ENCODE measurements at regions not wholly inside any gene's neighbourhood (a gene's known extent, or its start where the extent isn't known, plus 50 kb on each side); places are given as distances from the start of the nearest gene placed in this dataset.

GRCh38 chr15:91694831-91695210 is 158.7 kb upstream of the SLCO3A1 start:
- no peaks in the 10 kb centered on the region for H4K20me1 ChIP-seq (ENCODE audit: control insufficient read depth, extremely low read depth, insufficient read depth, low read length)
- H2AFZ ChIP-seq (ENCODE audit: low read length) = no peak overlapping the region
- H3K9ac ChIP-seq (ENCODE audit: insufficient read depth, low read length) = no peak overlapping the region
- H3K4me3 ChIP-seq (replicated peaks in 1 of 4; ENCODE audit: control extremely low read depth in 1 of 4, insufficient read depth in 1 of 4, low read depth in 3 of 4, low read length in 4 of 4) = peak overlapping the region; percentile 3 to 54 (median 22)
- H3K4me2 ChIP-seq (ENCODE audit: extremely low read depth, insufficient read depth, low read length) = peak overlapping the region; percentile 38
- H3K27me3 ChIP-seq (ENCODE audit: control insufficient read depth, insufficient read depth, low read length) = no peaks in the 10 kb centered on the region
- no peaks in the 10 kb centered on the region for H3K36me3 ChIP-seq (ENCODE audit: control insufficient read depth, insufficient read depth, low read length)
- no peaks in the 10 kb centered on the region for H3K9me3 ChIP-seq (ENCODE audit: control insufficient read depth, insufficient read depth, low read depth, low read length)
- no peak for TF ChIP-seq EZH2 (IDR thresholded peaks at IDR 0.05; ENCODE audit: low read length, missing control alignments)
- TF ChIP-seq CTCF (conservative IDR thresholded peaks at IDR 0.05 in 1 of 2, IDR thresholded peaks at IDR 0.05 in 1 of 2; ENCODE audit: low read depth in 1 of 2, low read length in 2 of 2) = no peak
- no peaks in the 10 kb centered on the region for H3K4me1 ChIP-seq (ENCODE audit: control insufficient read depth, extremely low read depth, insufficient read depth, low read length)
- peak overlapping the region; percentile 67 for H3K27ac ChIP-seq (ENCODE audit: insufficient read depth, low read length)
- H3K79me2 ChIP-seq (ENCODE audit: control insufficient read depth, insufficient read depth, low read length) = no peaks in the 10 kb centered on the region
- DNase-seq (ENCODE audit: low read depth in 2 of 2) = peak; percentile 61 to 80

- H3K36me3 ChIP-seq (ENCODE audit: control insufficient read depth, insufficient read depth, low read length) = no peaks in the 10 kb centered on the region
- no peak overlapping the region for H3K27ac ChIP-seq (ENCODE audit: insufficient read depth, low read length)
- H3K9me3 ChIP-seq (ENCODE audit: control insufficient read depth, insufficient read depth, low read depth, low read length) = no peaks in the 10 kb centered on the region
- H3K4me2 ChIP-seq (ENCODE audit: extremely low read depth, insufficient read depth, low read length) = no peak overlapping the region
- H3K4me1 ChIP-seq (ENCODE audit: control insufficient read depth, extremely low read depth, insufficient read depth, low read length) = no peaks in the 10 kb centered on the region
- H4K20me1 ChIP-seq (ENCODE audit: control insufficient read depth, extremely low read depth, insufficient read depth, low read length) = no peaks in the 10 kb centered on the region
- H3K27me3 ChIP-seq (ENCODE audit: control insufficient read depth, insufficient read depth, low read length) = no peaks in the 10 kb centered on the region
- no peak for DNase-seq (ENCODE audit: low read depth in 2 of 2)
- H3K9ac ChIP-seq (ENCODE audit: insufficient read depth, low read length) = no peak overlapping the region
- H3K4me3 ChIP-seq (replicated peaks in 1 of 4; ENCODE audit: control extremely low read depth in 1 of 4, insufficient read depth in 1 of 4, low read depth in 3 of 4, low read length in 4 of 4) = no peak overlapping the region
- no peaks in the 10 kb centered on the region for H3K79me2 ChIP-seq (ENCODE audit: control insufficient read depth, insufficient read depth, low read length)
- no peak for TF ChIP-seq CTCF (conservative IDR thresholded peaks at IDR 0.05 in 1 of 2, IDR thresholded peaks at IDR 0.05 in 1 of 2; ENCODE audit: low read depth in 1 of 2, low read length in 2 of 2)
- TF ChIP-seq EZH2 (IDR thresholded peaks at IDR 0.05; ENCODE audit: low read length, missing control alignments) = no peak
- H2AFZ ChIP-seq (ENCODE audit: low read length) = no peak overlapping the region
Observed at GRCh38 chr15:91695799-91696198, 157.7 kb upstream of the SLCO3A1 start.

GRCh38 chr15:91696981-91697380 is 156.5 kb upstream of the SLCO3A1 start:
- Histone ChIP-seq H3K4me3 (replicated peaks in 1 of 4; ENCODE audit: control extremely low read depth in 1 of 4, insufficient read depth in 1 of 4, low read depth in 3 of 4, low read length in 4 of 4) (no peak overlapping the region), H4K20me1 (ENCODE audit: control insufficient read depth, extremely low read depth, insufficient read depth, low read length) (no peaks in the 10 kb centered on the region), H3K79me2 (ENCODE audit: control insufficient read depth, insufficient read depth, low read length) (no peaks in the 10 kb centered on the region), H2AFZ (ENCODE audit: low read length) (no peak overlapping the region), H3K27me3 (ENCODE audit: control insufficient read depth, insufficient read depth, low read length) (no peaks in the 10 kb centered on the region), H3K9ac (ENCODE audit: insufficient read depth, low read length) (no peak overlapping the region), H3K4me1 (ENCODE audit: control insufficient read depth, extremely low read depth, insufficient read depth, low read length) (no peaks in the 10 kb centered on the region), H3K36me3 (ENCODE audit: control insufficient read depth, insufficient read depth, low read length) (no peaks in the 10 kb centered on the region), H3K9me3 (ENCODE audit: control insufficient read depth, insufficient read depth, low read depth, low read length) (no peaks in the 10 kb centered on the region), H3K27ac (ENCODE audit: insufficient read depth, low read length) (no peak overlapping the region), H3K4me2 (ENCODE audit: extremely low read depth, insufficient read depth, low read length) (no peak overlapping the region)
- peak in 1 of 2 donors; percentile 15 for DNase-seq (ENCODE audit: low read depth in 2 of 2)
- no peak for TF ChIP-seq EZH2 (IDR thresholded peaks at IDR 0.05; ENCODE audit: low read length, missing control alignments)
- no peak for TF ChIP-seq CTCF (conservative IDR thresholded peaks at IDR 0.05 in 1 of 2, IDR thresholded peaks at IDR 0.05 in 1 of 2; ENCODE audit: low read depth in 1 of 2, low read length in 2 of 2)
